Prostate gland (tissue), 2 donors: ENCODE measurements at regions not wholly inside any gene's neighbourhood (a gene's known extent, or its start where the extent isn't known, plus 50 kb on each side); places are given as distances from the start of the nearest gene placed in this dataset.

Source experiments
- POLR2A ChIP-seq: fragments of 450-650 bp; IDR thresholded peaks from one replicate; pipeline ENCODE4 v1.6.1; 2016; ENCODE audit warnings: antibody characterized with exemption, mild to moderate bottlenecking
- TF ChIP-seq, protein P1 (sequence below), 4 experiments: fragments of 200-600 bp in 2 of 4; fragments of 450-650 bp in 2 of 4; sonication (generic) in 2 of 4; IDR thresholded peaks; 1 replicate in 3 of 4; 2 replicates in 1 of 4; pipeline ENCODE4 v1.5.1; 2016 to 2019; ENCODE audit warnings: antibody characterized with exemption in 4 of 4, mild to moderate bottlenecking in 2 of 4, moderate library complexity in 2 of 4

DNA sequence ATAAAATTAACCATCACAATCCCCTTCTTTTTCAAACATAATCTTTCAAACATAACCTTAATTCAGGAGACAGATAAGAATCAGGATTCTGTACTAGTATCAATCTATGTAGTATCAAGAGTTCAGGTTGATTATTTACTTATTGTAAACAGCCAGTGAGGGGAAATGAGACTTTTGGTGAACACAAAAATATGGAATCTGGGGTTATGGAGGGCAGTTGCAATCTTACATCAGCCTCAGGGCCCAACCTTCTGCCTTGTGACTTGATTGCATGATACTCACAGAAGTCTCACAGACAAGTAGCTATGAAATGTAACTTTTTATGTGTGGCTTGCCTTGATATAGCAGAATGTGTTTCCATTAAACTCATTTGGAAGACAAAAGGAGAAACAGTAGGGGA, 262.7 kb upstream of the THSD7B start:
- TF ChIP-seq POLR2A: no peak
- TF ChIP-seq, protein P1, sequence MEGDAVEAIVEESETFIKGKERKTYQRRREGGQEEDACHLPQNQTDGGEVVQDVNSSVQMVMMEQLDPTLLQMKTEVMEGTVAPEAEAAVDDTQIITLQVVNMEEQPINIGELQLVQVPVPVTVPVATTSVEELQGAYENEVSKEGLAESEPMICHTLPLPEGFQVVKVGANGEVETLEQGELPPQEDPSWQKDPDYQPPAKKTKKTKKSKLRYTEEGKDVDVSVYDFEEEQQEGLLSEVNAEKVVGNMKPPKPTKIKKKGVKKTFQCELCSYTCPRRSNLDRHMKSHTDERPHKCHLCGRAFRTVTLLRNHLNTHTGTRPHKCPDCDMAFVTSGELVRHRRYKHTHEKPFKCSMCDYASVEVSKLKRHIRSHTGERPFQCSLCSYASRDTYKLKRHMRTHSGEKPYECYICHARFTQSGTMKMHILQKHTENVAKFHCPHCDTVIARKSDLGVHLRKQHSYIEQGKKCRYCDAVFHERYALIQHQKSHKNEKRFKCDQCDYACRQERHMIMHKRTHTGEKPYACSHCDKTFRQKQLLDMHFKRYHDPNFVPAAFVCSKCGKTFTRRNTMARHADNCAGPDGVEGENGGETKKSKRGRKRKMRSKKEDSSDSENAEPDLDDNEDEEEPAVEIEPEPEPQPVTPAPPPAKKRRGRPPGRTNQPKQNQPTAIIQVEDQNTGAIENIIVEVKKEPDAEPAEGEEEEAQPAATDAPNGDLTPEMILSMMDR (IDR thresholded peaks at IDR 0.05): no peak
